ENCODE measurements at regions not wholly inside any gene's neighbourhood (a gene's known extent, or its start where the extent isn't known, plus 50 kb on each side); places are given as distances from the start of the nearest gene placed in this dataset.

- no peak for TF ChIP-seq CTCF (IDR thresholded peaks at IDR 0.05; ENCODE audit: low read depth, low read length)
- DNase-seq (ENCODE audit: extremely low read depth, low read depth): no peak
Measured at GRCh38 chr13:62088165-62088564, 672.5 kb upstream of the PCDH20 start.

- no peak for TF ChIP-seq CTCF (IDR thresholded peaks at IDR 0.05; ENCODE audit: low read depth, low read length)
- DNase-seq (ENCODE audit: extremely low read depth, low read depth): no peak
Measured at GRCh38 chr13:62087124-62087523, 671.5 kb upstream of the PCDH20 start.

- DNase-seq (ENCODE audit: extremely low read depth, low read depth): no peak
- no peak for TF ChIP-seq CTCF (IDR thresholded peaks at IDR 0.05; ENCODE audit: low read depth, low read length)
Measured at GRCh38 chr13:62085337-62086229, 669.9 kb upstream of the PCDH20 start.

- TF ChIP-seq CTCF (IDR thresholded peaks at IDR 0.05; ENCODE audit: low read depth, low read length): no peak
- no peak for DNase-seq (ENCODE audit: extremely low read depth, low read depth)
Measured at GRCh38 chr13:62084728-62085127, 669.1 kb upstream of the PCDH20 start.

GRCh38 chr13:62067821-62068220 lies 652.2 kb upstream of the PCDH20 start:
- no peak for TF ChIP-seq CTCF (IDR thresholded peaks at IDR 0.05; ENCODE audit: low read depth, low read length)
- DNase-seq (ENCODE audit: extremely low read depth, low read depth): no peak

- TF ChIP-seq CTCF (IDR thresholded peaks at IDR 0.05; ENCODE audit: low read depth, low read length): no peak
- DNase-seq (ENCODE audit: extremely low read depth, low read depth): no peak
Measured at GRCh38 chr13:62065016-62065415, 649.4 kb upstream of the PCDH20 start.

- no peak for DNase-seq (ENCODE audit: extremely low read depth, low read depth)
- no peak for TF ChIP-seq CTCF (IDR thresholded peaks at IDR 0.05; ENCODE audit: low read depth, low read length)
Measured at GRCh38 chr13:62061751-62062150, 646.1 kb upstream of the PCDH20 start.

Data from AG09319 (cell line).